ENCODE measurements at regions not wholly inside any gene's neighbourhood (a gene's known extent, or its start where the extent isn't known, plus 50 kb on each side); places are given as distances from the start of the nearest gene placed in this dataset.

- no peak overlapping the region for H3K18ac ChIP-seq (ENCODE audit: low read length)
- H3K4ac ChIP-seq (ENCODE audit: low read depth, low read length): no peak overlapping the region
- no peak overlapping the region for H3K9ac ChIP-seq (ENCODE audit: low read length)
- no CpG with 5 or more reads among the region's 5 CpGs for WGBS (ENCODE audit: extremely low coverage, insufficient coverage, insufficient read length)
- no peak overlapping the region for H3K23ac ChIP-seq (ENCODE audit: low read length)
- H2AFZ ChIP-seq (ENCODE audit: insufficient read depth, low read length, poor library complexity): no peak overlapping the region
- no peak overlapping the region for H3K4me3 ChIP-seq (ENCODE audit: low read depth, low read length)
- no peak overlapping the region for H4K91ac ChIP-seq (ENCODE audit: low read depth, low read length)
- H2BK12ac ChIP-seq (ENCODE audit: low read length): no peak overlapping the region
- H2BK120ac ChIP-seq (ENCODE audit: insufficient read depth, low read length, poor library complexity): no peak overlapping the region
- no peak overlapping the region for H2AK5ac ChIP-seq (ENCODE audit: low read length)
- H3K27ac ChIP-seq (ENCODE audit: low read depth, low read length): no peak overlapping the region
- H3K27me3 ChIP-seq (ENCODE audit: insufficient read depth, low read length): no peaks in the 10 kb centered on the region
- H3K36me3 ChIP-seq (ENCODE audit: control insufficient read depth in 1 of 2, insufficient read depth in 2 of 2, low read length in 2 of 2): no peaks in the 10 kb centered on the region
- H3K4me1 ChIP-seq (ENCODE audit: control insufficient read depth in 1 of 2, insufficient read depth in 2 of 2, low read length in 2 of 2): peaks cover 3 to 10% of the 10 kb centered on the region in 2 experiments
- no peak overlapping the region for H4K12ac ChIP-seq (ENCODE audit: low read depth, low read length)
- no peaks in the 10 kb centered on the region for H3K79me2 ChIP-seq (ENCODE audit: control insufficient read depth, insufficient read depth, low read length, poor library complexity)
- no peak overlapping the region for H3K14ac ChIP-seq (ENCODE audit: low read length)
- H2BK5ac ChIP-seq (ENCODE audit: low read depth, low read length, poor library complexity): no peak overlapping the region
- no peaks in the 10 kb centered on the region for H3K9me3 ChIP-seq (ENCODE audit: insufficient read depth, low read depth, low read length)
- no peak overlapping the region for H3K4me2 ChIP-seq (ENCODE audit: low read length)
- no peak for DNase-seq
- H4K8ac ChIP-seq (ENCODE audit: low read depth, low read length): no peak overlapping the region
- H3K79me1 ChIP-seq (ENCODE audit: low read length): no peaks in the 10 kb centered on the region
These were observed 374.1 kb upstream of the NRP1 start for GRCh38 chr10:33708561-33708960.

- Histone ChIP-seq H3K79me2 (ENCODE audit: control insufficient read depth, insufficient read depth, low read length, poor library complexity) (no peaks in the 10 kb centered on the region), H3K9ac (ENCODE audit: low read length) (no peak overlapping the region), H2AFZ (ENCODE audit: insufficient read depth, low read length, poor library complexity) (no peak overlapping the region), H3K4me3 (ENCODE audit: low read depth, low read length) (no peak overlapping the region), H3K18ac (ENCODE audit: low read length) (no peak overlapping the region), H3K23ac (ENCODE audit: low read length) (no peak overlapping the region), H3K4ac (ENCODE audit: low read depth, low read length) (no peak overlapping the region), H4K8ac (ENCODE audit: low read depth, low read length) (no peak overlapping the region), H3K14ac (ENCODE audit: low read length) (no peak overlapping the region), H3K36me3 (ENCODE audit: control insufficient read depth in 1 of 2, insufficient read depth in 2 of 2, low read length in 2 of 2) (no peaks in the 10 kb centered on the region), H2BK12ac (ENCODE audit: low read length) (no peak overlapping the region), H3K27ac (ENCODE audit: low read depth, low read length) (no peak overlapping the region), H3K4me1 (ENCODE audit: control insufficient read depth in 1 of 2, insufficient read depth in 2 of 2, low read length in 2 of 2) (peaks cover 3 to 11% of the 10 kb centered on the region in 2 experiments), H3K27me3 (ENCODE audit: insufficient read depth, low read length) (no peaks in the 10 kb centered on the region), H2BK5ac (ENCODE audit: low read depth, low read length, poor library complexity) (no peak overlapping the region), H3K9me3 (ENCODE audit: insufficient read depth, low read depth, low read length) (no peaks in the 10 kb centered on the region), H4K12ac (ENCODE audit: low read depth, low read length) (no peak overlapping the region), H2BK120ac (ENCODE audit: insufficient read depth, low read length, poor library complexity) (no peak overlapping the region), H2AK5ac (ENCODE audit: low read length) (no peak overlapping the region), H3K79me1 (ENCODE audit: low read length) (no peaks in the 10 kb centered on the region), H3K4me2 (ENCODE audit: low read length) (no peak overlapping the region), H4K91ac (ENCODE audit: low read depth, low read length) (no peak overlapping the region)
- no CpG with 5 or more reads among the region's 1 CpG for WGBS (ENCODE audit: extremely low coverage, insufficient coverage, insufficient read length)
- no peak for DNase-seq
These were observed 372.3 kb upstream of the NRP1 start for GRCh38 chr10:33706746-33707145.

GRCh38 chr10:33706191-33706590 lies 371.7 kb upstream of the NRP1 start:
- Histone ChIP-seq H3K9ac (ENCODE audit: low read length) (no peak overlapping the region), H2AK5ac (ENCODE audit: low read length) (no peak overlapping the region), H2BK5ac (ENCODE audit: low read depth, low read length, poor library complexity) (no peak overlapping the region), H3K79me2 (ENCODE audit: control insufficient read depth, insufficient read depth, low read length, poor library complexity) (no peaks in the 10 kb centered on the region), H3K14ac (ENCODE audit: low read length) (no peak overlapping the region), H3K18ac (ENCODE audit: low read length) (no peak overlapping the region), H2BK12ac (ENCODE audit: low read length) (no peak overlapping the region), H3K9me3 (ENCODE audit: insufficient read depth, low read depth, low read length) (no peaks in the 10 kb centered on the region), H3K4me1 (ENCODE audit: control insufficient read depth in 1 of 2, insufficient read depth in 2 of 2, low read length in 2 of 2) (peaks cover 3 to 11% of the 10 kb centered on the region in 2 experiments), H3K23ac (ENCODE audit: low read length) (no peak overlapping the region), H2AFZ (ENCODE audit: insufficient read depth, low read length, poor library complexity) (no peak overlapping the region), H3K79me1 (ENCODE audit: low read length) (no peaks in the 10 kb centered on the region), H3K4me3 (ENCODE audit: low read depth, low read length) (no peak overlapping the region), H2BK120ac (ENCODE audit: insufficient read depth, low read length, poor library complexity) (no peak overlapping the region), H3K27me3 (ENCODE audit: insufficient read depth, low read length) (no peaks in the 10 kb centered on the region), H4K8ac (ENCODE audit: low read depth, low read length) (no peak overlapping the region), H3K4ac (ENCODE audit: low read depth, low read length) (no peak overlapping the region), H4K12ac (ENCODE audit: low read depth, low read length) (no peak overlapping the region), H3K4me2 (ENCODE audit: low read length) (no peak overlapping the region), H4K91ac (ENCODE audit: low read depth, low read length) (no peak overlapping the region), H3K36me3 (ENCODE audit: control insufficient read depth in 1 of 2, insufficient read depth in 2 of 2, low read length in 2 of 2) (no peaks in the 10 kb centered on the region), H3K27ac (ENCODE audit: low read depth, low read length) (no peak overlapping the region)
- DNase-seq: peak; percentile 12 to 26
- WGBS (ENCODE audit: extremely low coverage, insufficient coverage, insufficient read length): no CpG with 5 or more reads among the region's 3 CpGs

GRCh38 chr10:33704214-33704830 lies 369.9 kb upstream of the NRP1 start:
- H3K79me2 ChIP-seq (ENCODE audit: control insufficient read depth, insufficient read depth, low read length, poor library complexity): no peaks in the 10 kb centered on the region
- H2BK5ac ChIP-seq (ENCODE audit: low read depth, low read length, poor library complexity): no peak overlapping the region
- no peak overlapping the region for H3K9ac ChIP-seq (ENCODE audit: low read length)
- no peak for DNase-seq
- no peaks in the 10 kb centered on the region for H3K27me3 ChIP-seq (ENCODE audit: insufficient read depth, low read length)
- H2AK5ac ChIP-seq (ENCODE audit: low read length): no peak overlapping the region
- H4K91ac ChIP-seq (ENCODE audit: low read depth, low read length): peak overlapping the region; percentile 39
- no CpG with 5 or more reads among the region's 4 CpGs for WGBS (ENCODE audit: extremely low coverage, insufficient coverage, insufficient read length)
- H3K9me3 ChIP-seq (ENCODE audit: insufficient read depth, low read depth, low read length): no peaks in the 10 kb centered on the region
- no peak overlapping the region for H3K23ac ChIP-seq (ENCODE audit: low read length)
- H4K8ac ChIP-seq (ENCODE audit: low read depth, low read length): no peak overlapping the region
- H3K79me1 ChIP-seq (ENCODE audit: low read length): no peaks in the 10 kb centered on the region
- no peaks in the 10 kb centered on the region for H3K36me3 ChIP-seq (ENCODE audit: control insufficient read depth in 1 of 2, insufficient read depth in 2 of 2, low read length in 2 of 2)
- no peak overlapping the region for H2BK120ac ChIP-seq (ENCODE audit: insufficient read depth, low read length, poor library complexity)
- H3K4me2 ChIP-seq (ENCODE audit: low read length): no peak overlapping the region
- H3K27ac ChIP-seq (ENCODE audit: low read depth, low read length): peak overlapping the region; percentile 1
- H2BK12ac ChIP-seq (ENCODE audit: low read length): no peak overlapping the region
- no peak overlapping the region for H3K4me3 ChIP-seq (ENCODE audit: low read depth, low read length)
- no peak overlapping the region for H3K4ac ChIP-seq (ENCODE audit: low read depth, low read length)
- no peak overlapping the region for H4K12ac ChIP-seq (ENCODE audit: low read depth, low read length)
- H2AFZ ChIP-seq (ENCODE audit: insufficient read depth, low read length, poor library complexity): no peak overlapping the region
- no peak overlapping the region for H3K14ac ChIP-seq (ENCODE audit: low read length)
- no peak overlapping the region for H3K18ac ChIP-seq (ENCODE audit: low read length)
- peaks cover 3 to 11% of the 10 kb centered on the region in 2 experiments for H3K4me1 ChIP-seq (ENCODE audit: control insufficient read depth in 1 of 2, insufficient read depth in 2 of 2, low read length in 2 of 2)

Measured in trophoblast cell (in vitro differentiated cells and primary cell).